ENCODE measurements at regions not wholly inside any gene's neighbourhood (a gene's known extent, or its start where the extent isn't known, plus 50 kb on each side); places are given as distances from the start of the nearest gene placed in this dataset.

DNA sequence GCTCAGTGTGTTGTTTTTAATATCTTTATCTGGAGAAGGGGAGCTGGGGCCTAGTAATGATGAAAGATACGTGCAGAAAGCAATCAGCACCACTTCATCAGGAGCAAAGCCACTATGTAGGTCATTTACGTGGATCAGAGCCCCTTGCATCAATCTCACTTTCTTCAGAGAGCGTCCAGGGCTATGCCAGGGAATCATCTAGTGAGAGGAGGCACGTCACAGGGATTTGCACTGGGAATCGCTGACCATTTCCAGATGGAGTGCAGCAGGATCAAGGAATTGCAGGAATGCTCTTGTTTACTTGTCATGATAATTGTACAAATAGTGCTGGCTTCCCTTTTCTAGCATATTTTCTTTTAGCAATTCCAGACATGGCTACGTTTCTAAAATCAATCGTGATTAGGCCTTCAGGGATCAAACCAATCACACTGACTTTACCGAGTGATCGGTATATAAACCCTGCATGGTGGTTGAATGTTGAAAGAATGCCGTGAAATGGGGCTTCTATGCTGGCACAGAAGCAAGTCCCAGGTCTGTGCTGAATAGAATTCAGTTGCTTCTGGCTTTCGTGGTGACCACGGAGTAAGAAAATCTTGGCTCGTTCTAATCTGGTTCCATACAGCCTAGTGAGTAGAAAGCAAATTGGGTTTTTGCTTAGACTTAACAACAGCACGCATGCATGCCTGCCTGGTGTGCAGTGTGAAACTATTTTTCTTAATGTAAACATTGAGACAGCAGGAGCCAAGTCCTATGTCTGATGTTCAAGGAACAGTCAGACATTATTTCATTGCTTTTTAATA is 122.8 kb downstream of the TMEM200C start:
- TF ChIP-seq ZFX (IDR thresholded peaks at IDR 0.05; ENCODE audit: borderline replicate concordance): no peak
- TF ChIP-seq, protein P1, sequence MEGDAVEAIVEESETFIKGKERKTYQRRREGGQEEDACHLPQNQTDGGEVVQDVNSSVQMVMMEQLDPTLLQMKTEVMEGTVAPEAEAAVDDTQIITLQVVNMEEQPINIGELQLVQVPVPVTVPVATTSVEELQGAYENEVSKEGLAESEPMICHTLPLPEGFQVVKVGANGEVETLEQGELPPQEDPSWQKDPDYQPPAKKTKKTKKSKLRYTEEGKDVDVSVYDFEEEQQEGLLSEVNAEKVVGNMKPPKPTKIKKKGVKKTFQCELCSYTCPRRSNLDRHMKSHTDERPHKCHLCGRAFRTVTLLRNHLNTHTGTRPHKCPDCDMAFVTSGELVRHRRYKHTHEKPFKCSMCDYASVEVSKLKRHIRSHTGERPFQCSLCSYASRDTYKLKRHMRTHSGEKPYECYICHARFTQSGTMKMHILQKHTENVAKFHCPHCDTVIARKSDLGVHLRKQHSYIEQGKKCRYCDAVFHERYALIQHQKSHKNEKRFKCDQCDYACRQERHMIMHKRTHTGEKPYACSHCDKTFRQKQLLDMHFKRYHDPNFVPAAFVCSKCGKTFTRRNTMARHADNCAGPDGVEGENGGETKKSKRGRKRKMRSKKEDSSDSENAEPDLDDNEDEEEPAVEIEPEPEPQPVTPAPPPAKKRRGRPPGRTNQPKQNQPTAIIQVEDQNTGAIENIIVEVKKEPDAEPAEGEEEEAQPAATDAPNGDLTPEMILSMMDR (IDR thresholded peaks at IDR 0.05): no peak
- no peak overlapping the region for H3K27ac ChIP-seq

DNA sequence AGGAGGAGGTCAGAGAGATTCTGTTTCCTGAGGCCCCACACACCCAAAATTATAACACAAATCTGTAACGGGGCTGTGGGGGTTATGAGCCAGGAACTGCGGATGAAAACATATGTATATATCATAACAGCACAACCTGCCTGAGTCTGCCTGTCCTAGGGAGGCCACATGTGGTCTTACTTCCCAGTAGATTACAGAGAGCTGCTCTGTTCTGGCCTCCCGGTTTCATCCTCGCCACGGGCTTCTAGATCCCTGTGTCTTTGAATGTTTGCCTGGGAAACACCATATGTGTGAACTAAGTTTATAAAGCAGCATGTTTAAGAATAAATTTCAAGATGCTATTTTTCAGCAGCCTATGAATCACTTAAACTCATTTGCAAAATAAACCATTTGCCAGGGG is 124.0 kb downstream of the TMEM200C start:
- TF ChIP-seq, protein P1 (IDR thresholded peaks at IDR 0.05): no peak
- TF ChIP-seq ZFX (IDR thresholded peaks at IDR 0.05; ENCODE audit: borderline replicate concordance): no peak
- H3K27ac ChIP-seq: no peak overlapping the region

DNA sequence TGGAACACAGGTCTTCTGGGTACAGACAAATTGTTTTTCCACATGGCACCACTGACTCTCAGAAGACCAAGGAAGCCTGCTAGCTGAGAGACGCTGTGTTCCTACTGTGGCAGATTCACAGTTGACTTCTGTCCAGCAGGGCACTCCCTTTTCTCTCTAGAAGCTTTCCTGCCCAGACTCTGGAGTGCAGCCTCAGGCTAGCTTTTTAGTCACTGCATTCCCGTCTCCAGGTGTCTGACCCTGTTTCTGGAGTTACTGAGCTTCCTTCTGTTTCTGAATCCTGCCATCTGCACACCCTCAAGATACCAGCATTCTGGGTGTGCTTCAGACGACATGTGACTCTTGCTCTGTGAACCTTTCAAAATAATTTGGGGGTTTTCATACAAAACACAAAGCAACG is 125.1 kb downstream of the TMEM200C start:
- TF ChIP-seq, protein P1 (IDR thresholded peaks at IDR 0.05): no peak
- no peak for TF ChIP-seq ZFX (IDR thresholded peaks at IDR 0.05; ENCODE audit: borderline replicate concordance)
- no peak overlapping the region for H3K27ac ChIP-seq

DNA sequence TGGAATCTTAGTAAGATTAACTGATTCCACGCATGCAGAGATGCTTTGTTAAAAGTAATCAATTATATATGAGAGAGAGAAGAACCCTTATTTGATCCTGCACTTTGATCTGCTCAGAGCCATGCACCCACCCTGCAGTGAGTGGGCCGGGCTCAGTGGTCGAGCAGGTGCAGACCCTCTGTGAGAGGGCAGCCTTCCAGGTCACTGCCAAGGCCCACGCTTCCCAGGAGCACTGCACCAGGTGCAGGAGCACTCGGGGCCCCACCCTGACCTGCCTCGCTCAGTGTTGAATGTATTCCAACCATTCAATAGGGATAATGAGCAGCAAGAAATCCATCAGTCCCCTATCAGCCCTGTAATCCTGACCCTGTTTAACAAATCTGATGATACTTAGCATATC is 126.9 kb downstream of the TMEM200C start:
- H3K27ac ChIP-seq: no peak overlapping the region
- TF ChIP-seq, protein P1 (IDR thresholded peaks at IDR 0.05): no peak
- no peak for TF ChIP-seq ZFX (IDR thresholded peaks at IDR 0.05; ENCODE audit: borderline replicate concordance)

DNA sequence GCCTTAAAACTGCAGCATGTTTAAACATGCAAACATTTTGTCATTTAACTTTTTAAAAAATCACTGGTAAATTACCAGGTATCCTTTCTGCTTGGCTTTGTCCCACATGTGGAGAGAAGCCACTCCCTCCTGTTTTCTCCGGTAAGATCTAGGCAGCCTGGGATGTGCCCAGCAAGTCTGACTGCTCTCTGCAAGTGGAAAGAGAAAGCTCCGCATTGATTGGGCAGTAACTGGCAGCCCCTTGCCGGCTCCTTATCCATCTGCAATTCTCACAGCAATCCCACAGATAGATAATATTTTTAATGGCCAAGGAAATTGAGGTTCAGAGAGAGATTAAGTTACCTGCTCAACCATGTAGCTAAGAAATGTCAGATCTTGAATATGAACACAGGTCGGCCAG is 136.1 kb downstream of the TMEM200C start:
- TF ChIP-seq, protein P1 (IDR thresholded peaks at IDR 0.05): no peak
- no peak for TF ChIP-seq ZFX (IDR thresholded peaks at IDR 0.05; ENCODE audit: borderline replicate concordance)

DNA sequence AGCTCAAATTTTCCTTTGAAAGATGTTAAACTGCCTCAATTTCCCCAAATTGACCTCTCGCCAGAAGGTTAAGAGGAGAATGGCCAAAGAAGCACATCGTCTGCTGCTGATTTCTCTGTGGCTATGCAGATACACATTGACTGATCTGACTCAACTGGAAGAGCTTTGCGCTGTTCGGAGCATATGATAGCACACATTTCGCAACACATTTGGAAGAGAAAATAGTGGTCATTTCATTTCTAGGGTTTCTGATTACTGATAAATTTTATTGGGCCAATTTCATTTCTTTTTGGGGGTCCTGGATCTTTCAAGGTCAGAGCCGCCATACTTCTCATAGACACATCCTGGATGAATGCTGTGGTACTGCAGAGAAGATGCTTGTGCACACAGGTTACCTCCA is 138.5 kb downstream of the TMEM200C start:
- H3K27ac ChIP-seq: no peak overlapping the region
- TF ChIP-seq, protein P1 (IDR thresholded peaks at IDR 0.05): no peak
- TF ChIP-seq ZFX (IDR thresholded peaks at IDR 0.05; ENCODE audit: borderline replicate concordance): no peak

More for the DNA sequence above, 136.1 kb downstream of the TMEM200C start:
- H3K27ac ChIP-seq: no peak overlapping the region

DNA sequence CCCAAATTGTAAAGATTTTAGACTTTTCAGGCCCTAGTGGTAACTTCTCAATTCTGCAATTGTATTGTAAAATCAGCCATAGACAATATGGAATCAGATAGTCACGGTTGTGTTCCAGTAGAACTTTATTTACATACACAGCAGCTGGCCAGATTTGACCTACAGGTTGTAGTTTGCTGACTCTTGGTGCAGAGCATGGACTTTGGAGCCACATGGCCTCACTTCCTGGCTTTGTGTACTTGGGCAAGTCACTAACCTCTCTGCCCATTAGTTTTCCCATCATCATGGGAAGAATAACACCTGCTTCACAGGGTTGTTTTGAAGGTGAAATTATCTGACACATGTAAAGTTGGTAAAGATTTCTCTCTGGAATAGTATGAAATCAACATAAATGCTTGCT is 147.6 kb downstream of the TMEM200C start:
- no peak overlapping the region for H3K27ac ChIP-seq
- TF ChIP-seq, protein P1 (IDR thresholded peaks at IDR 0.05): no peak
- TF ChIP-seq ZFX (IDR thresholded peaks at IDR 0.05; ENCODE audit: borderline replicate concordance): no peak
